Mesenchymal stem cell (in vitro differentiated cells and primary cell): ENCODE measurements at regions not wholly inside any gene's neighbourhood (a gene's known extent, or its start where the extent isn't known, plus 50 kb on each side); places are given as distances from the start of the nearest gene placed in this dataset.

Source experiments
- DNase-seq: peaks from one replicate; pipeline ENCODE4 v3.0.0-alpha.2; 2013
- H2AFZ ChIP-seq: one replicate; pipeline ENCODE4 v1.6.1; 2013; ENCODE audit warnings: low read depth, mild to moderate bottlenecking, control low read depth, inconsistent platforms, low read length, moderate library complexity
- H2AK5ac ChIP-seq: 2 replicates; pipeline ENCODE4 v1.6.1; 2013; ENCODE audit warnings: low read length, moderate library complexity, mild to moderate bottlenecking, inconsistent platforms; ENCODE audit not compliant: severe bottlenecking
- H2BK120ac ChIP-seq: one replicate; pipeline ENCODE4 v1.6.1; 2013; ENCODE audit warnings: low read depth, mild to moderate bottlenecking, inconsistent platforms, low read length, moderate library complexity
- H2BK12ac ChIP-seq, 2 experiments: one replicate each; pipeline ENCODE4 v1.6.1; 2013; ENCODE audit warnings: inconsistent platforms in 2 of 2, low read length in 2 of 2, mild to moderate bottlenecking in 2 of 2, moderate library complexity in 2 of 2, control low read depth in 1 of 2
- H2BK15ac ChIP-seq: one replicate; pipeline ENCODE4 v1.6.1; 2013; ENCODE audit warnings: mild to moderate bottlenecking, low read depth, inconsistent platforms; ENCODE audit not compliant: poor library complexity, severe bottlenecking
- H2BK5ac ChIP-seq: 2 replicates; pipeline ENCODE4 v1.6.1; 2013; ENCODE audit warnings: low read depth, mild to moderate bottlenecking, low read length, control low read depth, inconsistent platforms; ENCODE audit not compliant: poor library complexity, severe bottlenecking
- H3K14ac ChIP-seq, 2 experiments: one replicate each; pipeline ENCODE4 v1.6.1; 2013; ENCODE audit warnings: inconsistent platforms in 2 of 2, low read length in 2 of 2, control low read depth in 1 of 2, mild to moderate bottlenecking in 1 of 2, moderate library complexity in 1 of 2
- H3K18ac ChIP-seq, 2 experiments: one replicate each; pipeline ENCODE4 v1.6.1; 2013; ENCODE audit warnings: inconsistent platforms in 2 of 2, low read length in 2 of 2, control low read depth in 1 of 2, low read depth in 1 of 2, mild to moderate bottlenecking in 1 of 2
- H3K23ac ChIP-seq, 2 experiments: one replicate each; pipeline ENCODE4 v1.6.1; 2013; ENCODE audit warnings: inconsistent platforms in 2 of 2, low read length in 2 of 2, mild to moderate bottlenecking in 2 of 2, moderate library complexity in 2 of 2, control low read depth in 1 of 2
- H3K27ac ChIP-seq: 2 replicates; pipeline ENCODE4 v1.5.1; 2013; ENCODE audit warnings: mild to moderate bottlenecking, moderate library complexity, low read length, control low read depth, inconsistent platforms; ENCODE audit not compliant: poor library complexity, severe bottlenecking
- H3K27me3 ChIP-seq, 2 experiments: 2 replicates each; pipeline versions ENCODE4 v1.6.1 to v1.7.0; 2013; ENCODE audit warnings: low read length in 2 of 2, mild to moderate bottlenecking in 2 of 2, moderate library complexity in 2 of 2, control low read depth in 1 of 2, inconsistent platforms in 1 of 2; ENCODE audit not compliant: control insufficient read depth in 1 of 2, insufficient read depth in 1 of 2
- H3K36me3 ChIP-seq, 2 experiments: 2 replicates each; pipeline versions ENCODE4 v1.6.1 to v1.7.0; 2013; ENCODE audit warnings: low read length in 2 of 2, control low read depth in 1 of 2, inconsistent platforms in 1 of 2, low read depth in 1 of 2, mild to moderate bottlenecking in 1 of 2; ENCODE audit not compliant: insufficient read depth in 2 of 2, control insufficient read depth in 1 of 2
- H3K4ac ChIP-seq, 2 experiments: one replicate each; pipeline ENCODE4 v1.6.1; 2013; ENCODE audit warnings: inconsistent platforms in 2 of 2, low read length in 2 of 2, mild to moderate bottlenecking in 2 of 2, moderate library complexity in 2 of 2, control low read depth in 1 of 2, low read depth in 1 of 2
- H3K4me1 ChIP-seq: 2 replicates; pipeline ENCODE4 v1.6.1; 2013; ENCODE audit warnings: low read depth, low read length, control low read depth; ENCODE audit not compliant: control insufficient read depth, insufficient read depth
- H3K4me2 ChIP-seq: 2 replicates; pipeline ENCODE4 v1.6.1; 2013; ENCODE audit warnings: low read length, mild to moderate bottlenecking, inconsistent platforms; ENCODE audit not compliant: poor library complexity, severe bottlenecking
- H3K4me3 ChIP-seq, 2 experiments: 2 replicates each; pipeline versions ENCODE4 v1.5.1 to v1.7.0; 2013; ENCODE audit warnings: low read length in 2 of 2, mild to moderate bottlenecking in 2 of 2, control low read depth in 1 of 2, low read depth in 1 of 2; ENCODE audit not compliant: insufficient read depth in 1 of 2
- H3K79me1 ChIP-seq: replicated peaks from 2 replicates; pipeline ENCODE4 v1.6.1; 2013; ENCODE audit warnings: mild to moderate bottlenecking, control low read depth, low read length, inconsistent platforms; ENCODE audit not compliant: poor library complexity, severe bottlenecking
- H3K9ac ChIP-seq: 2 replicates; pipeline ENCODE4 v1.7.0; 2013; ENCODE audit warnings: mild to moderate bottlenecking, low read length, moderate library complexity
- H3K9me3 ChIP-seq: 2 replicates; pipeline ENCODE4 v1.7.0; 2013; ENCODE audit warnings: mild to moderate bottlenecking, low read length; ENCODE audit not compliant: control insufficient read depth
- H4K8ac ChIP-seq: one replicate; pipeline ENCODE4 v1.6.1; 2013; ENCODE audit warnings: inconsistent platforms, mild to moderate bottlenecking, low read length, moderate library complexity
- H4K91ac ChIP-seq: one replicate; pipeline ENCODE4 v1.6.1; 2013; ENCODE audit warnings: mild to moderate bottlenecking, low read length, inconsistent platforms
- WGBS: methylation state at CpG from one replicate; pipeline ENCODE4 v1.1.7; 2013; ENCODE audit warnings: mixed read lengths; 5-methylcytosine and 5-hydroxymethylcytosine counted together

GRCh38 chr6:135106611-135107010 lies 52.0 kb upstream of the HBS1L start:
- H4K91ac ChIP-seq: no peak overlapping the region
- no peak overlapping the region for H2AK5ac ChIP-seq
- 86% methylated on average over 11 of the region's 11 CpGs for WGBS
- no peak overlapping the region for H4K8ac ChIP-seq
- no peaks in the 10 kb centered on the region for H3K9me3 ChIP-seq
- H2BK5ac ChIP-seq: no peak overlapping the region
- peaks cover 0 to 12% of the 10 kb centered on the region in 2 experiments for H3K27me3 ChIP-seq
- H3K4me3 ChIP-seq: no peak overlapping the region
- no peak overlapping the region for H2BK12ac ChIP-seq
- no peak overlapping the region for H3K27ac ChIP-seq
- no peaks in the 10 kb centered on the region for H3K79me1 ChIP-seq
- no peaks in the 10 kb centered on the region for H3K36me3 ChIP-seq
- no peak overlapping the region for H3K9ac ChIP-seq
- no peak overlapping the region for H3K18ac ChIP-seq
- no peak overlapping the region for H3K4ac ChIP-seq
- no peak for DNase-seq
- no peak overlapping the region for H3K14ac ChIP-seq
- H3K23ac ChIP-seq: no peak overlapping the region
- no peak overlapping the region for H2AFZ ChIP-seq
- H2BK15ac ChIP-seq: no peak overlapping the region
- H2BK120ac ChIP-seq: no peak overlapping the region
- no peaks in the 10 kb centered on the region for H3K4me1 ChIP-seq
- H3K4me2 ChIP-seq: no peak overlapping the region

- no peak overlapping the region for H3K4me3 ChIP-seq
- no peak overlapping the region for H4K91ac ChIP-seq
- no peaks in the 10 kb centered on the region for H3K4me1 ChIP-seq
- DNase-seq: no peak
- no peak overlapping the region for H2AFZ ChIP-seq
- H3K9me3 ChIP-seq: no peaks in the 10 kb centered on the region
- H2BK120ac ChIP-seq: no peak overlapping the region
- no peak overlapping the region for H2BK12ac ChIP-seq
- no peak overlapping the region for H3K27ac ChIP-seq
- no peaks in the 10 kb centered on the region for H3K36me3 ChIP-seq
- no peak overlapping the region for H2AK5ac ChIP-seq
- no peak overlapping the region for H2BK5ac ChIP-seq
- H3K14ac ChIP-seq: no peak overlapping the region
- no peak overlapping the region for H2BK15ac ChIP-seq
- no peak overlapping the region for H3K18ac ChIP-seq
- H4K8ac ChIP-seq: no peak overlapping the region
- WGBS: 100% methylated on average over 2 of the region's 2 CpGs
- H3K79me1 ChIP-seq: no peaks in the 10 kb centered on the region
- H3K4me2 ChIP-seq: no peak overlapping the region
- H3K9ac ChIP-seq: no peak overlapping the region
- no peak overlapping the region for H3K23ac ChIP-seq
- peaks cover 0 to 12% of the 10 kb centered on the region in 2 experiments for H3K27me3 ChIP-seq
- no peak overlapping the region for H3K4ac ChIP-seq
Observed at GRCh38 chr6:135105710-135106109, 51.1 kb upstream of the HBS1L start.

- H3K4me2 ChIP-seq: no peak overlapping the region
- no peak overlapping the region for H2BK15ac ChIP-seq
- DNase-seq: no peak
- no peak overlapping the region for H3K4me3 ChIP-seq
- H3K9me3 ChIP-seq: no peaks in the 10 kb centered on the region
- peaks cover 0 to 12% of the 10 kb centered on the region in 2 experiments for H3K27me3 ChIP-seq
- no peak overlapping the region for H3K4ac ChIP-seq
- no peak overlapping the region for H3K23ac ChIP-seq
- no peak overlapping the region for H2BK12ac ChIP-seq
- no peaks in the 10 kb centered on the region for H3K79me1 ChIP-seq
- H2BK120ac ChIP-seq: no peak overlapping the region
- no peak overlapping the region for H3K14ac ChIP-seq
- no peak overlapping the region for H3K9ac ChIP-seq
- no peak overlapping the region for H2BK5ac ChIP-seq
- no peaks in the 10 kb centered on the region for H3K4me1 ChIP-seq
- H3K18ac ChIP-seq: no peak overlapping the region
- H4K91ac ChIP-seq: no peak overlapping the region
- no peaks in the 10 kb centered on the region for H3K36me3 ChIP-seq
- H4K8ac ChIP-seq: no peak overlapping the region
- no peak overlapping the region for H2AFZ ChIP-seq
- 72% methylated on average over 3 of the region's 3 CpGs for WGBS
- H2AK5ac ChIP-seq: no peak overlapping the region
- no peak overlapping the region for H3K27ac ChIP-seq
Observed at GRCh38 chr6:135105299-135105698, 50.7 kb upstream of the HBS1L start.
